GM19463 (cell line): ENCODE measurements at regions not wholly inside any gene's neighbourhood (a gene's known extent, or its start where the extent isn't known, plus 50 kb on each side); places are given as distances from the start of the nearest gene placed in this dataset.

Source experiments
- ATAC-seq: cut with Tn5 transposase; IDR thresholded peaks from one replicate; pipeline ENCODE4 v1.9.1; 2021; ENCODE audit warnings: mild to moderate bottlenecking, moderate library complexity; ENCODE audit not compliant: unreplicated experiment

DNA sequence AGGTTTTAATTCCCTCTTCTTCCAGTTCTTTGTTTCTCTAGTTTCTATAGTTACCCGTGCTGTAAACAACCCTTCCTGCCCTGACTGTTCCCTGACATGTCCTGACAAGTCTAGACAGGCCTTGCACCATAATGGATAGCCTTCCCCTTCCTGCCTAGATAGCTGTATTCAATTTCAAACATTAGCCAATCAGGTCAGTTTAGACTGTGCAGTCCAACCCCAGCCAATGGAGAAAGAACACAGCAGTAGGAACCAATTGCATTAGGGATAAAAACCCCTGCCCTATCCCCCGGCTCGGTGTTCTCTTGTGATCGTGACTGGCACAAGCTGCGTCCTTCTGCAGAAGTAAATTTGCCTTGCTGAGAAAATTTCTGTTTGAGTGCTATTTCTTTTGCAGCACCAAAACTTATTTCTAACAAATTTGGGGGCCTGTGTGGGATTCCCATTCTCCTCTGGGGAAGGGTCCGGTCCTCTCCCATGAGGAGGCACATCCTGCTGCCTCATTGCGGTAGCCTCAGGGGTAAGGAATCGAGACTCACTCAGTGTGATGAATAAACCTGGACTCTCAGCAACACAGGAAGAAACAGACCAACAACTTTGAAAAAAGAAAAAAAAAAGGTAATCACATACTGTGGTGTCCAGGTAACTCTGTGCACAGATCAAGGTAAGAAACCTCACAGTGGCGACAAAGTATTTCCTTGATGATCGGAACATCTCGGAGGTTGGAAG lies 248.7 kb upstream of the ECI2 start:
- no peak for ATAC-seq

GRCh38 chr6:4382362-4382853 lies 247.0 kb upstream of the ECI2 start:
- no peak for ATAC-seq

- no peak for ATAC-seq
Observed at GRCh38 chr6:4381381-4381780, 246.0 kb upstream of the ECI2 start.

DNA sequence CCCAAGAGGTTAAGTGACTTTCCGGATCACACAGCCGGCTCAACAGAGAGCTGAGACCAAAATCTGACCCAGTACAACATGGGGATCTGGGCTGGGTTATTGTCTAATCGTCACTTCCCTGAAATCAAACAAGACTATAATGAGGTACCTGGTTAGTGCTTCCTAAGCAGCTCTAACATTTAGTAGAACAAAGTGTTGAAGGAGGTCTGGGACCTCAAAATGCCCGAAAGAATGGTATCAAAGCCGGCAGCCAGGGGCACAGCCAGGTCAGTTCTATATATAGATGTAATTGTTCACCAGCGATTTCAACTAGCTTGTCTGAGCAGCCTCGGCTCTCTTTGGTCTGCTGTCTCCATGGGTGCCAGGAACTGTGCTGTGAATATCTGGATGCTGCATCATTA lies 245.5 kb upstream of the ECI2 start:
- no peak for ATAC-seq

- ATAC-seq = no peak
Observed at GRCh38 chr6:4379958-4380357, 244.6 kb upstream of the ECI2 start.

DNA sequence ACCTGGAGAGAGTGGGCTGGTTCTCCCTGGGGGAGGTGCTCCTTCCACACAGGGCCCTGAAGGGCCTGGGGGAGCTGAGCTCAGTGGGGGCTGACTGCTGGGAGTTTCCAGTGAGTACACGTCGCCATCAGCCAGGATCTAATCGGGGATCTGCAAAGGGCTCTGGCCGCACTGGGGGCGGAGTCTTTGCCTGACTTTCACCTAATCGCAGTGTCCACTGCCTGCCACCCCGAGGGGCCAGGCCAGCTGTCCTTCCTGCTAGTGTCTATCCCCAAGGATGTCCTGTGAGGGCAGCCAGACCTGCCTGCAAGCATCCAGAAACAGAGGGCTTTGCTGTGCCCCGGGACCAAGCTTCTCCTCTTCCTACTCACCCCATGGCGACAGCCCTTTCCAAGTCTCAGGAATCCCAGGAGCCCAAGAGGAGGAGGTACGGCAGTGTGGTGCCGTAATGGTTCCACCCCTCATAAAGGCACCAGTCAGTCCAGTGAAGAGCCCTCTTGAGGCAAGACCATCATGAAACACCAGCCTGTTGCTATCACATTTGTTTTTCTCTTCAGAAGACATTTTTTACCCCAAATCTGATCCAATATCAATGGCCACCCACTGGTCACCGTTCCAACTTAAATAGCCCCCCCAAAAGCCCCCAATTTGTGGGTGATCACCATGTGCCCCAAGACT lies 243.1 kb upstream of the ECI2 start:
- no peak for ATAC-seq

GRCh38 chr6:4377603-4378002 lies 242.2 kb upstream of the ECI2 start:
- ATAC-seq = no peak

DNA sequence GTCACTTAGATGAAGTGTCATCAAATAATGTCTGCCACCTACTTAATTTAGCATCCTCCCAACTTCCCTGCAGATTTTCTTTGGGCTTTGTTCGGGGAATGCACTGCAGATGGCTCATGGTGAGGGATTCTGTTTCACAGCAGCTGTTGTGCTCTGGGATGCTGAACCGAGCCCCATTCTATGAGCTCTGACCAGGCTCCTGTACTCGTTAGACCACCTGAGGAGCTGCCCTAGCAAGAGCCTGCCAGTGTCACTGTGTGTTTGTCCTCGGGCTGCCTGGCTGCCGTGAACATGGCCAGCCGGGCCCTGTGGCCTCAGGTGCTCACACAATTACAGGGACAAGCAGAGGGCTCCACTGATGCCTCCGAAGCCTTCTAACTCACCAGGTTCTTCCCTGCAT lies 238.8 kb upstream of the ECI2 start:
- no peak for ATAC-seq

DNA sequence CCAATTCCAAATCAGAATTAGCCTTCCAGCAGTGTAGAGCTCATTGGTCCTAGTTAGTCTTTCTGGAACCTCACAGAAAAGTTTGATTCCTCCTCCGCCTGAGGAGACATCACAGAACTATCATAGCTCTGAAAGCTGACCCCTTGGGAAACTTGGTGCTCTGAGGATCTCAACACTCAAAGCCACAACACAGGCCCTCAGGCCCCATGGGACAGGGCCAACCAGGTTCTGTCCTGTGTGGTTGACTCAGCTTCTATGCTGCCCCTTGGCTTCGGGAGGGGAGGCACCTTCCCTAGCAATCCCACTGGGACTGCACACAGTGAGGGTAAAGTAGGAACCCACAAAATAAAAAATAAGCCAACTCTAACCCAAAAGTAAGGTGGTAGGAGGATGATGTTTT lies 237.5 kb upstream of the ECI2 start:
- ATAC-seq = no peak

DNA sequence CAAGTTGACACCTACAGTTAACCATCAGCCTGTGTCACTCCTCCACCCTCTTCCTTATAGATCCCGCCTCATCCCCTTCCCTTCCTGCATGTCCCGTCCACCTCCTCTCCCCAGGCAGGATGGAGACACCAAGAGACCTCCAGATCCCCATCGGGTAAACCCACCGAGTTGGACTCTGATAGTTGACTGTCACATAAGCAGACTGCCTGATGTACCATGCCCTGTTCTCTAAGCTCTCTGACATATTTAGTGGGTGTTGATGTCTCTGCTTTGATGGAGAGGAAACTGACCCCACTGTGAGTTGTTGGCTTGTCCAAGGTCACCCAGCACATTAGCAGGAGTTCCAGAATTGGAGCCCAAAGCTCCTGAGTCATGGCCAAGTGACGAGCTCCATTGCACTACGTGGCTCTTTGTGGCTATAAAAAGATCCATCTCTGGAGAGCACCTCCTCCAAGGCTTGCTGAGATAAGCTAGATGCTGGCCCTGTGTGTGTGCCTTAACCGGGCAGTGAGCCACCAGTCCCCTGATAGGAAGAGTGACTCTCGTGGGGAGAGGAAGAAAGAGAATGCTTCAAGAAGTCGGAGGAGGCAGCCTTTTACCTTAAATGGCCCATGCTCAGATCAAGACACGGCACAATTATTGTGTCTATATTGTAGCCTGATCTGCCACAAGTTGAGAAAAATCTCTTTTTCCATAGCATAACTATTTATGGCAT lies 236.0 kb upstream of the ECI2 start:
- no peak for ATAC-seq

DNA sequence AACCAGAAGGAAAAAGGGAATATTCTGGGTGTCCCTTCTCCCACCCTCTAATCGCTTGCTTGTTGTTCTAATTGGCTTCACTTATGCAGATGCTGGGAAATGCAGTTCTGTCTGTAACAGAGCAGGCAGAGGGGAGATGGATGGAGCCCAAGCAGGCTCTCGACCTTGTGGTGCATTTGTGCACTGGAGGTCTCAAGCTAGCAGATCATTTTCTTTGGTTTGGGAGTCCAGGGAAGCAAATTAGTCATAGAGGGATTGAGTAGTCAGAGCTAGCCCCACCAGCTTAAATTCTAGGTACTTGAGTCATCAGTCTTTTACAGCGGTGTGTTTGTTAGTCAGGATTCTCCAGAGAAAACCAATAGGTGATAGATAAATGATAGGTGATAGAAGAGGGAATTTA lies 234.7 kb upstream of the ECI2 start:
- no peak for ATAC-seq

GRCh38 chr6:4369616-4370015 lies 234.2 kb upstream of the ECI2 start:
- ATAC-seq = no peak

GRCh38 chr6:4368649-4369048 lies 233.3 kb upstream of the ECI2 start:
- ATAC-seq = no peak

DNA sequence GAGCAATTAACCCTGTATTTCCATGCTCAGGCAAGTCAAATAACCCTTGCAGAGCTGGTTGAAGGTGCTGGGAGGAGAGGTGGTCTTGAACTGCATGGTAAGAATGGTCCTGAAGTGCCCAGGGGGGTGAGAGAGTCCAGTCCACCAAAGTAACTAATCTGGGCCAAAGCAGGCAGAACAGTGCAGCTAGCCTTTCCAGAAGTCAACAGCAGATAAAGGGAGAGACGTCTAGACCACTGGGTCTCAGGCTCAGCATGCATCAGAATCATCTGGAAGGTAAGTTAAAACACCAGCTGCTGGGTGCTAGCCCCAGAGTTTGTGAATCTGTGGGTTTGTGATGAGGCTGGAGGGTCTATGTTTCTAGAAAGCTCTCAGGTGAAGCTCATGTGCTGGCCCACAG lies 232.3 kb upstream of the ECI2 start:
- no peak for ATAC-seq

GRCh38 chr6:4366635-4367395 lies 231.4 kb upstream of the ECI2 start:
- no peak for ATAC-seq

- no peak for ATAC-seq
Observed at GRCh38 chr6:4365686-4366085, 230.3 kb upstream of the ECI2 start.

DNA sequence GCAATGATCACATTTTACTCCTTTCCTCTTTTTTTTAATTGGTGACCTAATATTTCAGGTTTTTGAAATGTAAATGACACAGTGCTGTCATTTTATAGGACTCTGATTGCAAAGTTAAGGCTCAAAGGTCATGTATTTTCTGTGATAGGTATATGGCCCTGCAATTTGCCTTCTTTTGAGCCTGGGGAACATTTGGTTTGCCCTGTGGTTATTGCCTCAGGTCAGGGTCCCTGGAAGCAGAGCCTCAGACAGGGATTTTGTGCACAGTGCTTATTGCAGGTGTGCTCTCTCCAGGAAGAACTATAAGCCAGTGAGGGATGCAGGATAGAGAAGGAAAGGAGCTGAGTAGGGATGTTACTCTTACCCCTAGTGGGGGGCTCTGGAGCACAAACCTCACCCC lies 229.3 kb upstream of the ECI2 start:
- ATAC-seq = no peak

DNA sequence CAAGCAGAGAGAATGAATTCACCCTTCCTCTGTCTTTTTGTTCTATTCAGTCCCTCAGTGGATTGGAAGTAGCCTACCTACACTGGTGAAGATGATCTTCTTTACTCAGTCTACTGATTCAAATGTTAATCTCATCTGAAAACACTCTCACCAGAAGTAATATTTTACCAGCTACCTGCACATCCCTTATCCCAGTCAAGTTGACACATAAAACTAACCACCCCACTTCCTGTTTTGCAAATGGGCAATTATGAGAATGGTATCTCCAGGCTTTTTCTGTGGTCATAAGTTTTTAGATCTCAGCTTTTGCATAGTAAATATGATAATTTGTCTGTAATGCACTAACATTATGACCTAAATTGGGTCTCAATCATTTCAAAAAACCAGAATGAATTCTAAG lies 228.8 kb upstream of the ECI2 start:
- ATAC-seq = no peak

GRCh38 chr6:4363656-4364055 lies 228.3 kb upstream of the ECI2 start:
- ATAC-seq = no peak

DNA sequence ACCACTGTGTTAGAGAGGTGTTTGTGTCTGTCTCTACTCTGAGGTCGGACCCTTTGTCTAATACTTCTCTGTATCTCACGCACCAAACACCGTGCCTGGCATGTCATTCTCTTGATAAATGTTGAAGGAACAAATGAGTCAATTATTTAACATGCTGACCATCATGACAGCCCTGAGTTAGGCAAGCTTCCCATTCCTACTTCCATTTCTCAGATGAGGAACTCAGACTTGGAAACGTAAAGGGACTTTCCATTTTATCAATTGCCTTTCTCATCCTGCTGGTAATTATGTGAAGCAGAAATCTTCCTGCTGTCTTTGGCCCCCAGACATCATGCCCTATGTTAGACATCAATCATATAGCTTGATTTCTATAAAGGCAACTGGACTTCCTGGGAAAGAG lies 227.0 kb upstream of the ECI2 start:
- ATAC-seq = no peak

DNA sequence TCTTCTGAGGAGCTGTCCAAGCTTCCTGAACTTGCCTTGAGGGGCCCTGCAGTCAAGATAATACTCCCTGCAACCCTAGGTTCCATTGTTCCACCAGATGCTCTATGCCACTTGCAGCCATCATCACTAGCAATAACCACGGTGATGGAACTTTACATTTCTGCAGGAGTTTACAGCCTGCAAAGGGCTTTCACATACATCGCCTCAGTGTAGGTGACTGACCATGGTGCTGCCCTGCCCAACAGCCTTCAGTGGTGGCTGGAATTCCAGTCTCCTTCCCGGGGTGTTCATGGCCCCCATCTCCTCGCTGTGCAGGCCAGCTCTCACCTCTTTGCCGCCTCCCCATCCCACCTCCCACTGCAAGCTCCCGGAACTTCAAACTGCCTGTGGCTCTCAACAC lies 225.5 kb upstream of the ECI2 start:
- ATAC-seq = no peak
